ENCODE measurements at regions not wholly inside any gene's neighbourhood (a gene's known extent, or its start where the extent isn't known, plus 50 kb on each side); places are given as distances from the start of the nearest gene placed in this dataset.

- no peak for TF ChIP-seq POLR2A (IDR thresholded peaks at IDR 0.05)
- TF ChIP-seq CTCF (IDR thresholded peaks at IDR 0.05) = no peak
- no peak for TF ChIP-seq EP300 (IDR thresholded peaks at IDR 0.05)
- TF ChIP-seq POLR2AphosphoS5 (IDR thresholded peaks at IDR 0.05) = no peak
These were observed 133.7 kb downstream of the DMAC1 start for GRCh38 chr9:7665874-7666273.
